ENCODE measurements at regions not wholly inside any gene's neighbourhood (a gene's known extent, or its start where the extent isn't known, plus 50 kb on each side); places are given as distances from the start of the nearest gene placed in this dataset.
"Not testable (repeated sequence)": the region's sequence is repeated elsewhere in the genome, so short reads cannot be mapped to it uniquely, and the experiment has no call there.

GRCh38 chr1:168490306-168490705 is 53.5 kb downstream of the XCL2 start:
- in situ Hi-C loops (cut with MboI; ENCODE audit: low sequenced_read_pairs), result no loop called here

DNA sequence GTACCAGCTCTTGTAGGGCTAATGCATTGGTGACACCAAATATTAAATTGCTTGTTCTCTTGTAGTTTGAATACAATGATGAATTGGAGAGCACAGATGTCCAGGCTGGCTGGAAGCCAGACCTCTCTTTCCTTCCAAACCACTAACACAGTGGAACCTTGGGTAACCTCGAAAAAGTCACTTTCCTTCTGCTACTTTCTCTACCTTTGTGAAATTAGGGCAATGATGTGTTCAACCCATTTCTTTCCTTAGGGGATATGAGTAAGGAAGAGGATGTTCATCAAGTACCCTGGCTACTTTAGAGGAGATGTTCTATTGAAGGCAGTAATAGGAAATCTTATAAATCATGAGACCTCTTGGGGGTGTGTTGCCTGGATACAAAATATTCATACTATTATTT is 55.7 kb downstream of the XCL2 start:
- in situ Hi-C loops (cut with MboI; ENCODE audit: low sequenced_read_pairs), result no loop called here

- in situ Hi-C loops (cut with MboI; ENCODE audit: low sequenced_read_pairs), result not testable (repeated sequence)
Observed at GRCh38 chr1:168486820-168487219, 57.0 kb downstream of the XCL2 start.

DNA sequence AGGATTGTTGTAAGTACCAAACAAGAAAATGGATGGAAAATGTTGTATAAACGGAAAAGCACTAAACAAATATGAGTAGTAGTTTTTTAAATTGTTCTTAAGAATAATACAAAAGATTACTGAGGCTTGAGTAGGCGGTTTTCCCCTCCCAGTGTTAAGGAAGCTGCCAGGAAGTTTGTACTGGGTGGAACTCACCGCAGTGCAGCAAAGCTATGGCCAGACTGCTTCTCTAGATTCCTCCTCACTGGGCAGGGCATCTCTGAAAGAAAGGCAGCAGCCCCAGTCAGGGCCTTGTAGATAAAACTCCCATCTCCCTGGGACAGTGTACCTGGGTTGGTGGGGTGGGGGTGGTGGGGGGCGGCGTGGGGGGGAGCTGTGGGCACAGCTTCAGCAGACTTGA is 58.7 kb downstream of the XCL2 start:
- in situ Hi-C loops (cut with MboI; ENCODE audit: low sequenced_read_pairs), result no loop called here

DNA sequence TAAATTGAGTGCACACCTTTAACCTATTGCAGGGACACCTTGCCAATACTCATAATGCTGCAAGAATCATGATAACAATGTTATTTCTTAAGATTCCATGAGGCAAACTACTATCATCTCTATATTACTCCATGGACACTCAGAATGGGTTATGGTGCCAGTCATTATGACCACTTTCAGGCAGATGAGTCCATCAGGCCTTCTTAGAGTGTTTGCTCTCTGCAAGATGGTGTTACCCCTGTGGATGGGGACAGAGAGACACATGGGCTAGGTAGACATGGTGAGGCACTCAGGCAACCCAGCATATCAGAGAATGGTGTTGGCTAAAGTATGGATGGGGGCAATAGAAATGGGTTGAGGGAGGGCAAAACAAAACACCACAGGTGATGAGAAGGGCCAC is 59.7 kb downstream of the XCL2 start:
- in situ Hi-C loops (cut with MboI; ENCODE audit: low sequenced_read_pairs), result no loop called here

DNA sequence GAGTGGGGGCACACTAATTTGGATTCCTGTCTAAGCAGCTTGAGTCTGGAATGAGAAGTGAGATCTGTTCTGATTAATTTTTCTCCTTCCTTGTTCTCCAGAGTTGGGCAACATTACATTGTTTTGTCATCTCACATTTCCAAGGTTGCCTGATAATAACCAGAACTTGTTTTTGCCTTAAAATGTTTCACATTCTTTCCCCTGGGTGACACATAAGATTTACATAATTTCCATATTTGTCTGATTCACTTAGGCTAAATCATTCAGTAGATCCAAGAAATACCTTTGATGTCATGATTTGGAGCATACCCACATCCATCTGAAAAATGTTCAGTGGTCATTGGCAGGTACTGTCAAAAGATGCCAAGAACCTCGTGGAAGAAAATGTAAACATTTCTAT is 60.3 kb downstream of the XCL2 start:
- in situ Hi-C loops (cut with MboI; ENCODE audit: low sequenced_read_pairs), result no loop called here

DNA sequence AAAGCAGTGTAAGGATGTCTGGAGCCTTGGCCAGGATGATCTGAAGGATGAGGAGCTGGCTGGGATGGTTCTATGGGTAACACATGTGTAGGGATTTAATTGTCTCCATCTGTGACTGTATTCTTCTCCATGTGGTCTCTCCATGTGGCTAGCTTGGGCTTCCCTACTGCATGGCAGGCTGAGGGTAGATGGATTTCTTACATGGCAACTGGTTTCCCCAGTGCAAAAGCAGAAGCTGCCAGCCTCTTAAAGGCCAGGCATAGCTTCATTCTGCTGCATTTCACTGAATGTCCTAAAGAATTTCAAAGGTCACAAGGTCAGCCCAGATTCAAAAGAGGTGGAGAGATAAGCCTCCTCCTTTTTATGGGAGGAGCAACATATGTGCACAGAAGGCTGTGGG is 61.7 kb downstream of the XCL2 start:
- in situ Hi-C loops (cut with MboI; ENCODE audit: low sequenced_read_pairs), result no loop called here

DNA sequence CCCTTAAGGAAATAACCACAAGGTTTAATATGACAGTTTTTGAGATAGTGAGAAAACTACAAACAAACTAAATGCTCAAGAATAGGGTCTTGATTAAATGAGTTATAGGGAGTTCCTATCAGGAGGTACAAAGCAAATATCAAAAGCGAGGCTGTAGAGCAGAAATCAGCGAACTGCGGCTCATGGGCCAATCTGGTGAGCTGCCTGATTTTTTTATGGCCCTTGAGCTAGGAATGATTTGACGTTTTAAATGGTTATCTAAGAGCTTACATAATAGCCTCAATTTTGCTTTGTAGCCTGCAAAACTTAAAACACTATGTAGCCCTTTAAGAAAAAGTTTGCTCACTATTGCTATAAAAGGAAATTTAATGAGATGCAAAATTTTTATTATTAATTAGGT is 62.2 kb downstream of the XCL2 start:
- in situ Hi-C loops (cut with MboI; ENCODE audit: low sequenced_read_pairs), result no loop called here

- in situ Hi-C loops (cut with MboI; ENCODE audit: low sequenced_read_pairs), result no loop called here
Observed at GRCh38 chr1:168480997-168481396, 62.8 kb downstream of the XCL2 start.

DNA sequence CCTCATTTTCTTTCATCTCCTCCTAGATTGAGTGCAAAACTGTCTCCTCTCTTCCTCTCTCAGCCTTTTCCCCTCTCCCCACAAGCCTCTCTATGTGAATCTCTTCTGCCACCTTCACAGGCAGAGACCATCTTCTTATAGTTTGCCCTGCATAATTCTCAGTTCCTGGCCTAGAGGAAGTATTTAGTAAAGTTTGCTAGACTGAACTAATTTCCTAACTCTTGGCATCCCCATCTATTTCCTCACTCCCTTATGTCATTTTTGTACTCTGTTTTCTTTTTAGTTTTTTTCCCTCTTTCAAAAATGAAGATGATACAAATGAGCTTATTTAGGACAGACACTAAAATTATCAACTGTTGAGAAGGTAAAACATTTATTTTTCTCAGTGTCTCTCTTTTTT is 66.0 kb downstream of the XCL2 start:
- in situ Hi-C loops (cut with MboI; ENCODE audit: low sequenced_read_pairs), result no loop called here

- in situ Hi-C loops (cut with MboI; ENCODE audit: low sequenced_read_pairs), result no loop called here
Observed at GRCh38 chr1:168476588-168477385, 67.0 kb downstream of the XCL2 start.

DNA sequence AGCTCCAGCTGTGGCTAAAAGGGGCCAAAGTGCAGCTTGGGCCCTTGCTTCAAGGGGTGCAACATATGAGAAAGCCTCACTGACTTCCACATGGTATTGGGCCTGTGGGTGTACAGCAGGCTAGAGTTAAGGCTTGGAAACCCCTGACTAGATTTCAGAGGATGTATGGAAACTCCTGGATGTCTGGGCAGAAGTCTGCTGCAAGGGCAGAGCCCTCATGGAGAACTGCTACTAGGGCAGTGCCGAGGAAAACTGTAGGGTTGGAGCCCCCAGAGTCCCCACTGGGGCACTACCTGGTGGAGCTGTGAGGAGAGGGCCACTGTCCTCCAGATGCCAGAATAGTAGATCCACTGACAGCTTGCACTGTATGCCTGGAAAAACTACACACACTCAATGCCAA is 69.5 kb downstream of the XCL2 start:
- in situ Hi-C loops (cut with MboI; ENCODE audit: low sequenced_read_pairs), result no loop called here

DNA sequence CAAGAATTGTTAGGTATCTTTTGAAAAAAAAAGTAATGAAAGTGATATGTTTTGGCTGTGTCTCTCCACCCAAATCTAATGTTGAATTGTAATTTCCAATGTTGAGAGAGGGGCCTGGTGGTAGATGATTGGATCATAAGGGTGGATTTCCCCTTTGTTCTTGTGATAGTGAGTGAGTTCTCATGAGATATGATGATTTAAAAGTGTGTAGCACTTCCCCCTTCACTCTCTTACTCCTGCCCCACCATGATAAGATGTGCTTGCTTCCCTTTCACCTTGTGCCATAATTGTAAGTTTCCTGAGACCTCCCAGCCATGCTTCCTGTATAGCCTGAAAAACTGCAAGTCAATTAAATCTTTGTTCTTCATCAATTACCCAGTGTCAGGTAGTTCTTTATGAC is 70.7 kb downstream of the XCL2 start:
- in situ Hi-C loops (cut with MboI; ENCODE audit: low sequenced_read_pairs), result no loop called here

DNA sequence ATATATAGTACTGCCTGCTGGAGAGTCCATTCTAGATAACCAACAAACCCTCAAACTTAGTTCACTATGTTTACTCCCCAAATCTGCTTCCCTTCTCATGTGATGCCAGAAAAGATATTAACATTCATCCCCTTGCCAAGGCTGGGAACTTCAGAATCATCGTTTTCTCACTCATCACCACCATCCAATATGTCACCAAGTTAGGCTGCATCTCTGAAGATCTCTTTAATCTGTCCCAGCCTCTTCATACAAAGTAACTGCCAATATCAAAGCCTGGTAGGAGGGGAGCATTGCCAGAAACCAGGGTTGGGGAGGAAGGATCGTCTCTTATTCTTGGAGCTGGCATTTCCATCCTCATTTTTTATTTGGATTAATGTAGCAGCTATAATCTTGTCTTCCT is 71.6 kb downstream of the XCL2 start:
- in situ Hi-C loops (cut with MboI; ENCODE audit: low sequenced_read_pairs), result no loop called here

- in situ Hi-C loops (cut with MboI; ENCODE audit: low sequenced_read_pairs), result no loop called here
Observed at GRCh38 chr1:168470901-168471431, 72.8 kb downstream of the XCL2 start.

GRCh38 chr1:168469690-168470089 is 74.1 kb downstream of the XCL2 start:
- in situ Hi-C loops (cut with MboI; ENCODE audit: low sequenced_read_pairs), result no loop called here

DNA sequence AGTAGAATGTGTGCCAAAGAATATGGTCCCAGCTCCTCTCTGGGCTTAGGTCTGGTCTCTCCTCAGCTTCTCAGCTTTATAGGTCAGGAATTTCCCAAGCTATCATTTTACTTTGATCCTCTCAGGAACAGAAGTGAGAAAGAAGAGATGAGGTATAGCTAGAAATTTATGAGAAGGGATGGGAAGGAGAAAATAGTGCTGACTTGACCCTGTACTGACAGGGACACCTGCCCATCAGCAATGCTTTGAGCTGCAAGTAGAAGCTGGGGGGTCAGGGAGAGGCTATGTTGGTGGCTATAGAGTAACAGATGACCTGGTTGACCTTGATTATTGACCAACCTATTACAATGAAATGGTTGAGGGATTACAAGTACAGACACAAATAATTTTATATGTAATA is 75.0 kb downstream of the XCL2 start:
- in situ Hi-C loops (cut with MboI; ENCODE audit: low sequenced_read_pairs), result no loop called here

GRCh38 chr1:168468042-168468809 is 75.6 kb downstream of the XCL2 start:
- in situ Hi-C loops (cut with MboI; ENCODE audit: low sequenced_read_pairs), result no loop called here

GRCh38 chr1:168467452-168467851 is 76.3 kb downstream of the XCL2 start:
- in situ Hi-C loops (cut with MboI; ENCODE audit: low sequenced_read_pairs), result no loop called here

DNA sequence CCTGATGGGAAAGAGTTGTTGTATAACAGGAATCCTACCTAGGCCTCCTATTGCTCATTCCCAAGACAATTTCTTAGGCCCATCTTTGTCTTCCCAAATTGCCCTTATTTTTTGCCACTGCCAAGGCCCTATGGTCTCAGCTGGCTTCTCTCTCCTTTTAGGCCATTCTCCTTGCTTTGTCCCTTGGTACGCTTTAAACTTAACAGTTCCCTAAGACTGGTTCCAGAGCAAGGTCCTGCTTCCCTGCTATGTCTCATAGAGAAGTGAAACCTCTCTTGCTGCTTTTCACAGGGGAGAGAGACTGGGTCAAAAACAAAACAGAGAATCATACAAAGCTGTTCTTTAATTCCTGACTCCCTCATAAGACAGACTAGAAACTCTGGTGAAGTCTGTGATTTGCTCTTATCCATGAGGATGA is 77.1 kb downstream of the XCL2 start:
- in situ Hi-C loops (cut with MboI; ENCODE audit: low sequenced_read_pairs), result no loop called here

- in situ Hi-C loops (cut with MboI; ENCODE audit: low sequenced_read_pairs), result no loop called here
Observed at GRCh38 chr1:168466092-168466713, 77.6 kb downstream of the XCL2 start.

DNA sequence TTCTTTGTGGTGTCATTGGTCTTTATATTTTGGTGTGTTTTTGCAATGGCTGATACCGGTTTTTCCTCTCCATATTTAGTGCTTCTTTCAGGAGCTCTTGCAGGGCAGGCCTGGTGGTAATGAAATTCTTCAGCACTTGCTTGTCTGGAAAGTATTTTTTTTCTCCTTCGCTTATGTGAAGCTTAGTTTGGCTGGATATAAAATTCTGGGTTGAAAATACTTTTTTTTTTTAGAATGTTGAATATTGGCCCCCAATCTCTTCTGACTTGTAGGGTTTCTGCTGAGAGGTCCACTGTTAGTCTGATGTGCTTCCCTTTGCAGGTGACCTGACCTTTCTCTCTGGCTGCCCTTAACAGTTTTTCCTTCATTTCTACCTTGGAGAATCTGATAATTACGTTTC is 82.7 kb downstream of the XCL2 start:
- in situ Hi-C loops (cut with MboI; ENCODE audit: low sequenced_read_pairs), result not testable (repeated sequence)
